HG03066 (cell line): ENCODE measurements at regions not wholly inside any gene's neighbourhood (a gene's known extent, or its start where the extent isn't known, plus 50 kb on each side); places are given as distances from the start of the nearest gene placed in this dataset.
A peak's percentile ranks its signal among the peaks of the same experiment; 100 is the strongest.

Experiments used
- ATAC-seq: cut with Tn5 transposase; IDR thresholded peaks from one replicate; pipeline ENCODE4 v1.9.1; 2021; ENCODE audit warnings: low read depth; ENCODE audit not compliant: unreplicated experiment

GRCh38 chr5:101942321-101942882 is 353.7 kb downstream of the SLCO4C1 start:
- ATAC-seq = peak; percentile 83

- no peak for ATAC-seq
These were observed 359.0 kb downstream of the SLCO4C1 start for GRCh38 chr5:101937041-101937440.

DNA sequence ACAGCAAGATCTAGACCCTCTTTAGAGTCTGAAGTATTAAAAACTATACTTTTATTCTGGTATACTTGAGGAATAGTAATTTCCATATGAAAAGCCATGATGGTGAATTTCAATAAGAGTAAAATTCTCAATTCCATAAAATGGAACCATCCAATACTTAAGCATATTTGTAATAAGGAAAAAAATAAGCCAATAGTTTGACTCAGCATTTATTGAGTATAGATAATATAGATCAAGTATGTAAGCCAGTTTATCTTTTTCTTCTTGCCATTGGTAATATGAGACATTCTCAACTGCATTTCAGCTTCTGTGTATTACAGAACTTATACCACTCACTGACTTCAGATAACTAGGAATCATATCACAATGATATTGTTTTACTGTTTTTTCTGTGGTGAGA is 361.0 kb downstream of the SLCO4C1 start:
- no peak for ATAC-seq

DNA sequence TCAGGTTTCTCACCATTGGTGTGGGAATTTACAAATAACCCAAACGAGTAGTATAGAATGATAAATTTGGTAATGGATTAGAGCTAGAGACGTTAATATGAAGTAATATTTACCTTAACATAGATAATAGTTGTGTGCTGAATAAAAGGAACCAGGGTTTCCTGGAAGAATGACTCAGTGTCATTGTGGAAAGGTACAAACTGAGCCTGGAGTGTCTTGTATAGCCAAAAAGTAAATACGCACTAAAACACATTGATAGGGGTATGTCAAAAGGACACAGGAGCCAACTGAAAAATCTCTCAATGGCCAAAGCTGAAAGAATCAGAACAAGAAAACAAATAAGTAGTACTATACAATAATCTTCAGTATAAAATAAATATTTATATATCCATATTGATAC is 363.5 kb downstream of the SLCO4C1 start:
- no peak for ATAC-seq

DNA sequence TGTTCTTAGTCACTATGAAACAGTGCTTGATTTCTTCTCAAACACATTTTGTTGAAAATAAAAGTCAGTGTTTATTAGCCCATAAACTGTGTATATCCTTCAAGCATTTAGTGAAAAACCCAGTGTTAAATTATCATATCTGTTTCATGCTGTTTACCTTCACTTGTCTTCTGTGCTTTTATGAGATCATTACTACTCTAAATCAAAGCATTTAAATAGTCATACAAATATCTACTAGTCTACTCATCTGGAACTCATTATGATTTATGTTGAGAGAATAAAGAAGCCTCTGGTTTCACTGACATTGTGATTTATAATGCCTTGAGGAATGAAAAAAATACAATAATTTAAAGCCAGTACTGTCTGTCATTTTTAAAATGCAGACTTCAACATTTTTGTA is 366.5 kb downstream of the SLCO4C1 start:
- ATAC-seq = no peak

DNA sequence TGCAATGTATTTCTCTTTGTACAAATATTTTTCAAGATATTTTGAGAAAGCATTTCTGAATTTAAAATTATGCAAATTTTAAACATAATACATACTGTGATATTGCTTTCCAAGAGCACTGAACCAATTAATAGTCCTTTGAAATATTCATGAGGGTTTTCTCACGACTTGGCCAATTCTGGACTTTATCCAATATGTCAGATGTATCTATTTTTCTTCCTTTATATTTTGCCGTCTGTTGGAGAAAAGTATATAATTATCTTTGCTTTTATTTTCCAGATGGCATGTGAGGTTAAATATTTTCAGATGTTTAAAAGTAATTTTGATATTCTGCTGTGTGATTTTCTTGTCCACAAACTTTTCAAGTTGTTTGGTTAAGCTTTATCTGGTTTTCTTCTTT is 378.9 kb downstream of the SLCO4C1 start:
- no peak for ATAC-seq

GRCh38 chr5:101915554-101915953 is 380.5 kb downstream of the SLCO4C1 start:
- ATAC-seq = no peak

GRCh38 chr5:101904736-101905135 is 391.3 kb downstream of the SLCO4C1 start:
- no peak for ATAC-seq

DNA sequence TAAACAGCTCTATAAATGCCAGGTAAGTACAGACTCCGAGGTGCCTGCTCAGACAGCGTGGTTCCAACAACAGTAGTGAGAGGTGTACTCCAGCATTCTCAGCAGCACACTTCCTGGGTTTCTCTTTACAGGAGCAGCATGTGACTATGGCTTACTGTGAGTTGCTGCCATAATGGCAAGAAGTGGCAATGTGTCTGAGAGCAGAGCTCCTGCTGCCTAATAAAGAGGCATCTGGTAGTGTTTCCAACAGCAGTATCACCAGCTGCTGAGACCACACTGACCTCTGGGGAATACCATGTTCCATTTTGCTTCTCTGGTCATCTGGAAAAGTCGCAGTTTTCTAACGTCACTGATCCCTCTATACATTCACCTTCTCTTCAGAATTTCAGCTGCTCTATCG is 398.2 kb downstream of the SLCO4C1 start:
- no peak for ATAC-seq

GRCh38 chr5:101894985-101895384 is 401.1 kb downstream of the SLCO4C1 start:
- ATAC-seq = no peak

DNA sequence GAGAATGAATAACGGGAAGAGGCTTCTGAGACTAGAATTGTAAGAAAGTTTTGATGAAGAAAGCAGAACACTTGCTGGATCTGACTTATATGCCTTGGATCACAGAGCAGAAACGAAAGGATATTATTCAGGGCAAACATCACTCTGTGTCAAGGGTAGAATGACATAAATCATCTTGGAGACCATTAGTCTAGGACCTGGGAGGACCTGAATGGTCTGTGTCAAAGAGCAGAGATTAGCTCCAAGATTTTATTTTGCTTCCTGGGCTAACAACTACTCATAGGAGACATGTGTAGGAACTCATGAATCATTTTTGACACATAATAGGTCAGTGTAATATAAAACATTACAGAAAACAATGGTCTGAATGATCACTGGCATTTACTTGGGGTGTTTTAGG is 417.9 kb downstream of the SLCO4C1 start:
- no peak for ATAC-seq

- no peak for ATAC-seq
These were observed 418.6 kb downstream of the SLCO4C1 start for GRCh38 chr5:101877451-101877850.

DNA sequence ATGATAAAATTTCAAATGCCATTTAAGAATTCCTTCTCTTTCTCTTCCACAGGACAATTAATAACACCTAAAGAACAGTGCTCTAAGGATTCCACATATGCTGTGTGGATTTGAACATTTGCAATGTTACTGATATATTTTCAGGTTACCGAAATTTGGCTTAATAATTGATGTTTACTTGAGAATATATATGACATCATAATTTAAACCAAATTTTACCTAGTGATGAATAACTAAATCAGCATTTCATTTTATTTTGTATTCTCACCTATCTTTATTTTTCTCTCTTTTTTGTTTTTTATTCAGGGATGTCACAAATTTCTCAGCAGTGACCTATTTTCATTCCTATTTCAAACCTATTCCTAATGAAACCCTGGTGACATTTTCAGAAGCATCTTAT is 429.6 kb downstream of the SLCO4C1 start:
- ATAC-seq = no peak

GRCh38 chr5:101860563-101860962 is 435.5 kb downstream of the SLCO4C1 start:
- ATAC-seq = no peak

- no peak for ATAC-seq
These were observed 435.9 kb downstream of the SLCO4C1 start for GRCh38 chr5:101860145-101860544.

DNA sequence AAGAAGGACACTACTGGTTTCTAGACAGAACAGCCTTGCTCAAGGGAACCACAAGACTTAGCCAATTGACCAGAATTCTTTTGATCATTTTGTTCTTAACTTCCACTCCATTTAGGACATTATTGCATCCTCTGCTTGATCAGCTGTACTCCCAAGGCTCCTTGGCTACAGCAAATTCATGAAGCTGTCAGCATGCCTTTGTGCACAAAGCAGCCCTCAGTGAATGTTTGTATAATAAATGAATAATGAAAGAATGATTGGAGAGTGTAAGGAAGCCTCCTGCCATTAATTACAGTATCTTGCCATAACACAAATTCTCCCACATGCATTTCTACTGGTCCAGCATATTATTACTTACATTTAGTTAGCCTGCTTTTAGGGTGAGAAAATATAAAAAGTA is 449.6 kb downstream of the SLCO4C1 start:
- ATAC-seq = no peak

- ATAC-seq = no peak
These were observed 453.0 kb downstream of the SLCO4C1 start for GRCh38 chr5:101843055-101843454.

- ATAC-seq = no peak
These were observed 457.6 kb downstream of the SLCO4C1 start for GRCh38 chr5:101838435-101838834.

DNA sequence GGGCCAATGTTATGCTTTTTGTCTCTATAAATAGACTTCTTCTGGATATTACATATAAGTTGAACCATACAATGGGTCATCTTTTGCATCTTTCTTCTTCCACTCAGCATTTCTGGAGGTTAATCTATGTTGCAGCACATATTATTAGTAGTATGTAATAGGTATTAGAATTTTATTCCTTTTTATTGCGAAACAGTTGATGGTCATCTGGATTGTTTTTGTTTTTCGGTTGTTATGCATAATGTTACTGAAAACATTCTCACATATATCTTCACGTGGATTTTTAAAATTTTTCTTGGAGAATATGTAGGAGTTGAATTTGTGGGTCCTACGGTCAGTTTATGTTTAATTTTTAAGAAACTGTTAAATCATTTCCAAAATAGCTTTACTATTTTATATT is 466.8 kb downstream of the SLCO4C1 start:
- ATAC-seq = no peak

- no peak for ATAC-seq
These were observed 484.6 kb downstream of the SLCO4C1 start for GRCh38 chr5:101811466-101811865.

GRCh38 chr5:101806410-101806809 is 489.7 kb downstream of the SLCO4C1 start:
- ATAC-seq = no peak

DNA sequence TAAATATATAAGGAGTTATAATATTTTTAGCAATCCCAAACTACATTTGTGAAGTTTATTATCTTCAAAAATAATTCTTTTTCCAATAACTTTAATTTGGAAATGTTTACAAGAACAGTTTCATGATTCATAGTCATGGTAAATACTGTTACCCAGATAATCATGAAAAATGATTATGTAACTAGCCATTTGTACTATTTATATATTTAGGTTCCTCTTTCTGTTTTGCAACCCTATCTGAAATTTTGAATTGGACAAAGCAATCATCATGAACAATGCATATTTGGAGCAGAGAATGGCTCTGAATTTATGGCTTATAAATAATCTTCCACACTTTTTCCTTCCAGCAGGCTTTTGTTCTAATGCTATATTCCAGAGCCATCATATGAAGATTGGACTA is 499.7 kb downstream of the SLCO4C1 start:
- ATAC-seq = no peak

DNA sequence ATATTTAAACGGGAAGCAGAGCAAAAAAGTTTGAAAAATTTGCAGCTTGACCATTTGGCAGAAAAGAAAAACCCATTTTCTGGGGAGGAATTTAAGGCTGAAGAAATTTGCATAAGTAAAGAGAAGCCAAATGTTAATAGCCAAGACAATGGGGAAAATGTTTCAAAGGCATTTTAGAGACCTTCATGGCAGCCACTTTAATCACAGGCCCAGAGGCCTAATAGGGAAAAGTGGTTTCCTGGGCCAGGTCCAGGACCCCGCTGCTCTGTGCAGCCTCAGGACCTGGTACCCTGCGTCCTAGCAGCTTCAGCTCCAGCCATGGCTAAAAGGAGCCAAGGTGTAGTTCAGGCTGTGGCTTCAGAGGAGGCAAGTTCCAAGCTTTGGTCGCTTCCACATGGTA is 507.3 kb downstream of the SLCO4C1 start:
- no peak for ATAC-seq
